OCI-LY7 (cell line): ENCODE measurements at regions not wholly inside any gene's neighbourhood (a gene's known extent, or its start where the extent isn't known, plus 50 kb on each side); places are given as distances from the start of the nearest gene placed in this dataset.

Experiments
- CTCF ChIP-seq: fragments of 200-600 bp; sonication (generic); conservative IDR thresholded peaks from 2 replicates; pipeline ENCODE4 v1.5.1; 2014; ENCODE audit warnings: mild to moderate bottlenecking, antibody characterized with exemption, low read length, moderate library complexity, mixed read lengths
- EZH2phosphoT487 ChIP-seq: fragments of 200-600 bp; sonication (generic); IDR thresholded peaks from 2 replicates; pipeline ENCODE4 v1.6.1; 2018; ENCODE audit warnings: low read depth, borderline replicate concordance, mild to moderate bottlenecking, mixed run types, antibody characterized with exemption, low read length, moderate library complexity, mixed read lengths

GRCh38 chr3:94990952-94991705, 928.3 kb downstream of the NSUN3 start:
- TF ChIP-seq CTCF, result no peak
- no peak for TF ChIP-seq EZH2phosphoT487
